AG04449 (cell line): ENCODE measurements at regions not wholly inside any gene's neighbourhood (a gene's known extent, or its start where the extent isn't known, plus 50 kb on each side); places are given as distances from the start of the nearest gene placed in this dataset.

Experiments used
- CTCF ChIA-PET: fragments of 350-600 bp; formaldehyde crosslinking; extraction: SDS; loops from one replicate; lab custom pipeline; 2021; ENCODE audit warnings: antibody characterized with exemption; lab: Yijun Ruan, JAX
- POLR2A ChIA-PET: fragments of 400-600, 350-600 bp; formaldehyde crosslinking; extraction: SDS; loops from one replicate; lab custom pipeline; 2020; ENCODE audit warnings: antibody characterized with exemption, inconsistent platforms; lab: Yijun Ruan, JAX
- DNase-seq: peaks from one replicate; pipeline ENCODE4 v3.0.0-alpha.2; 2010; ENCODE audit warnings: low read depth, low spot score
- H3K4me3 ChIP-seq: 2 replicates; pipeline ENCODE4 v1.5.1; 2011; ENCODE audit warnings: low read depth, mild to moderate bottlenecking, control low read depth, low read length
- CTCF ChIP-seq: IDR thresholded peaks from one replicate; pipeline ENCODE4 v1.5.1; 2011; ENCODE audit warnings: mild to moderate bottlenecking, moderate library complexity, low read length, control low read depth, inconsistent platforms; ENCODE audit not compliant: insufficient read depth; ENCODE audit errors: missing control alignments

- ChIA-PET CTCF (no interaction called here), POLR2A (no interaction called here)
- no peak overlapping the region for H3K4me3 ChIP-seq
- no peak for DNase-seq
- TF ChIP-seq CTCF = no peak
Measured at GRCh38 chr9:89982016-89982415, 377.2 kb downstream of the GADD45G start.

- DNase-seq = no peak
- POLR2A ChIA-PET = no interaction called here
- CTCF ChIA-PET = no interaction called here
- no peak for TF ChIP-seq CTCF
- no peak overlapping the region for H3K4me3 ChIP-seq
Measured at GRCh38 chr9:89983411-89983810, 378.6 kb downstream of the GADD45G start.

DNA sequence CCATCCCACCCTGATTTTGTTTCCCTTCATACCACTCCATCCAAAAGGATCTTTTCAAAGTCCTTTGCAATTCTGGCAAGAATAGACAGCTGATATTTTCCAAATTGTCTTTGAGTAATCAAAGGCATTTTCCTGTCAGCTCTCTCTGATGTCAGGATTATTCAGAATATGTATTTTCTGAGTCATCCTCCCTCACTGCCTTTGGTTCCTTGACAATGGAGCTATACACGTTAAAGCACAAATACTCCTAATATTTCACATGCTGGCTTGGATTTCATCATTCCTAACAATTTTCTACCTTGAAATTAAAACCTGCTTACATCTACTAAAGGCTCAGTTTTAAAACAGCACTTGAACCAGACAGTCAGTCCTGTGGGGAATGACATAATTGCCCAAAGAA, 379.4 kb downstream of the GADD45G start:
- CTCF ChIA-PET = no interaction called here
- H3K4me3 ChIP-seq = no peak overlapping the region
- no peak for DNase-seq
- no peak for TF ChIP-seq CTCF
- POLR2A ChIA-PET = interaction anchor here (0.6 kb wide), 1 partner anchor 28 kb away, joined by 3 read pairs; no protein-coding TSS in a partner anchor

DNA sequence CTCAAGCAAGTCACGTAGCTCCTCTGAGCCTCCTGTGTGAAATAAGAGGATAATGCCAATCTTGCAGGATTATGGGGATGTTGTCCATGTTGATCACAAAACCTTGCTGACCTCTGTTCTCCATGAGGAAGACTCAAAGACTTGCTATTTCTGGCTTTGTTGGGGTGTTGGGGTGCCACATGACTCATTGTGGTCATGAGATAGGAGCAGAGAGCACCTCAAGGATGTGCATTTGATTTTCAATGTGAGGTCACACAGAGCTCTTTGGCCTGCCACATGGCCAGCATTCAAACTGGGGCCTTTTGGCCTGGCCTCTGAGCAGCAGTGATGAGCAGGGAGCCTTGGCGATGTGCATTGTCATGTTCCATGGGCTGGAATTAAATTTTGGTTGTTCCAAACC, 380.3 kb downstream of the GADD45G start:
- no peak overlapping the region for H3K4me3 ChIP-seq
- DNase-seq = no peak
- TF ChIP-seq CTCF = no peak
- ChIA-PET POLR2A (no interaction called here), CTCF (no interaction called here)

- no peak overlapping the region for H3K4me3 ChIP-seq
- no peak for TF ChIP-seq CTCF
- CTCF ChIA-PET = interaction anchor here (1.3 kb wide), 1 partner anchor 8 kb away, joined by 3 read pairs; no protein-coding TSS in a partner anchor
- no peak for DNase-seq
- POLR2A ChIA-PET = no interaction called here
Measured at GRCh38 chr9:89986190-89986589, 381.4 kb downstream of the GADD45G start.

DNA sequence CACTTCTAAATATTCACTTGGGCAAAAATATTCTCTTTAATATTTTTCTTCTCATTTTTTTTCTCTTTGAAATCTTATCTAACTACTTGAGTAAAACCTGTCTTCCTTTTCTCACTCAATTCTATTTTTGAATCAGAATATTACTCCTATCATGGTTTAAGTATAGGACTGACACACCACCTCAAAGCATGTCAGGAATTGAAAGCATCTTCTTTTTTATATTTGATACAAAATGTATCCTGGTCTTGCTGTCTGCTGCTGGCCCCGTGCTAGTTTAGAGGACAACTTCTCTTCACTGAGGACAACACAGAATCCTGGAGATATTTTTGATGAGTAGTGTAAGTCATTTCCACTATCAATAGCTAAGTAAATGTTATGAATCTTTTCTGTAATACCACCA, 383.6 kb downstream of the GADD45G start:
- CTCF ChIA-PET = no interaction called here
- no peak overlapping the region for H3K4me3 ChIP-seq
- DNase-seq = no peak
- POLR2A ChIA-PET = no interaction called here
- TF ChIP-seq CTCF = no peak
